SK-N-SH treated with all-trans-retinoic acid at 6 μM for 48 hours (cell line): ENCODE measurements at regions not wholly inside any gene's neighbourhood (a gene's known extent, or its start where the extent isn't known, plus 50 kb on each side); places are given as distances from the start of the nearest gene placed in this dataset.

Experiments
- ARNTL ChIP-seq: fragments of 450-650 bp; formaldehyde crosslinking; IDR thresholded peaks from 2 replicates; pipeline ENCODE4 v1.5.0; 2020; ENCODE audit warnings: low read depth, mild to moderate bottlenecking, moderate library complexity, borderline replicate concordance
- ESRRG ChIP-seq: fragments of 250-450 bp; sonication (Bioruptor Pico); IDR thresholded peaks from 2 replicates; pipeline ENCODE4 v1.6.1; 2021; ENCODE audit warnings: mild to moderate bottlenecking
- GLIS3 ChIP-seq: fragments of 250-450 bp; sonication (Bioruptor Pico); IDR thresholded peaks from 2 replicates; pipeline ENCODE4 v1.5.0; 2020; ENCODE audit warnings: mild to moderate bottlenecking, moderate library complexity
- ISL1 ChIP-seq: fragments of 250-450 bp; sonication (Bioruptor Pico); IDR thresholded peaks from 2 replicates; pipeline ENCODE4 v2.1.2; 2022; ENCODE audit warnings: mild to moderate bottlenecking, moderate library complexity
- OSR1 ChIP-seq: fragments of 250-450 bp; sonication (Bioruptor Pico); IDR thresholded peaks from 2 replicates; pipeline ENCODE4 v1.8.0; 2022; ENCODE audit warnings: moderate library complexity, mild to moderate bottlenecking, inconsistent platforms
- ZFP3 ChIP-seq: fragments of 250-450 bp; sonication (Bioruptor Pico); IDR thresholded peaks from 2 replicates; pipeline ENCODE4 v1.5.0; 2020; ENCODE audit warnings: mild to moderate bottlenecking, moderate library complexity
- ZFP30 ChIP-seq: fragments of 450-650 bp; formaldehyde crosslinking; IDR thresholded peaks from 2 replicates; pipeline ENCODE4 v1.5.0; 2022; ENCODE audit warnings: mild to moderate bottlenecking, moderate library complexity
- ZNF70 ChIP-seq: fragments of 450-650 bp; formaldehyde crosslinking; IDR thresholded peaks from 2 replicates; pipeline ENCODE4 v1.5.0; 2020; ENCODE audit warnings: mild to moderate bottlenecking, moderate library complexity
- ZNF8 ChIP-seq: fragments of 450-650 bp; formaldehyde crosslinking; IDR thresholded peaks from 2 replicates; pipeline ENCODE4 v1.5.0; 2020; ENCODE audit warnings: mild to moderate bottlenecking, moderate library complexity
- TF ChIP-seq, protein P1 (sequence below): fragments of 250-450 bp; sonication (Bioruptor Pico); IDR thresholded peaks from 2 replicates; pipeline ENCODE4 v1.5.0; 2020; ENCODE audit warnings: mild to moderate bottlenecking, moderate library complexity
- TF ChIP-seq, protein P2 (sequence below): fragments of 250-450 bp; sonication (Bioruptor Pico); IDR thresholded peaks from 2 replicates; pipeline ENCODE4 v1.8.0; 2020; ENCODE audit warnings: mild to moderate bottlenecking, moderate library complexity, borderline replicate concordance
- TF ChIP-seq, protein P3 (sequence below): fragments of 250-450 bp; sonication (Bioruptor Pico); IDR thresholded peaks from 2 replicates; pipeline ENCODE4 v1.5.1; 2020; ENCODE audit warnings: low read depth, mild to moderate bottlenecking, moderate library complexity

DNA sequence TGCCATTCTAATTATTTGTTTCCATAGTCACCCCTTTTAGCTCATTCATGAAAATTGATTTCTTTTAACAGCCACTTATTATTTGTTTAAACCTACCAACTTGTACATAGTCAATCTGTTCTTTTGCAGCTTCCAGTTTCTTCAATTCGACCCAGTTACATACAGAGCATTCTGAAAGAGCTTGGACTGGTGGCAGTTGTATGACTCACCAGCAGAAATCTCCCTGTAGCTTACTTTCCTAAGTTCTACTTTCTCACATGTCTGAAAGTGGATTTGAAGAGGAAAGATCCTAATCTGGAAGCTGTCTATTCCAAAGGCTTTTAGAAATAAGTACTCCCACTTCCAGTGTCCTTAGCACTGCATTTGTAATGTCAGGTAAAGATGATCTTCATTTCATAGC is 447.9 kb downstream of the HTR1B start:
- no peak for TF ChIP-seq ARNTL (CRISPR knock-in tag)
- TF ChIP-seq, protein P1, sequence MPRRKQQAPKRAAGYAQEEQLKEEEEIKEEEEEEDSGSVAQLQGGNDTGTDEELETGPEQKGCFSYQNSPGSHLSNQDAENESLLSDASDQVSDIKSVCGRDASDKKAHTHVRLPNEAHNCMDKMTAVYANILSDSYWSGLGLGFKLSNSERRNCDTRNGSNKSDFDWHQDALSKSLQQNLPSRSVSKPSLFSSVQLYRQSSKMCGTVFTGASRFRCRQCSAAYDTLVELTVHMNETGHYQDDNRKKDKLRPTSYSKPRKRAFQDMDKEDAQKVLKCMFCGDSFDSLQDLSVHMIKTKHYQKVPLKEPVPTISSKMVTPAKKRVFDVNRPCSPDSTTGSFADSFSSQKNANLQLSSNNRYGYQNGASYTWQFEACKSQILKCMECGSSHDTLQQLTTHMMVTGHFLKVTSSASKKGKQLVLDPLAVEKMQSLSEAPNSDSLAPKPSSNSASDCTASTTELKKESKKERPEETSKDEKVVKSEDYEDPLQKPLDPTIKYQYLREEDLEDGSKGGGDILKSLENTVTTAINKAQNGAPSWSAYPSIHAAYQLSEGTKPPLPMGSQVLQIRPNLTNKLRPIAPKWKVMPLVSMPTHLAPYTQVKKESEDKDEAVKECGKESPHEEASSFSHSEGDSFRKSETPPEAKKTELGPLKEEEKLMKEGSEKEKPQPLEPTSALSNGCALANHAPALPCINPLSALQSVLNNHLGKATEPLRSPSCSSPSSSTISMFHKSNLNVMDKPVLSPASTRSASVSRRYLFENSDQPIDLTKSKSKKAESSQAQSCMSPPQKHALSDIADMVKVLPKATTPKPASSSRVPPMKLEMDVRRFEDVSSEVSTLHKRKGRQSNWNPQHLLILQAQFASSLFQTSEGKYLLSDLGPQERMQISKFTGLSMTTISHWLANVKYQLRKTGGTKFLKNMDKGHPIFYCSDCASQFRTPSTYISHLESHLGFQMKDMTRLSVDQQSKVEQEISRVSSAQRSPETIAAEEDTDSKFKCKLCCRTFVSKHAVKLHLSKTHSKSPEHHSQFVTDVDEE (CRISPR knock-in tag): no peak
- no peak for TF ChIP-seq OSR1 (CRISPR knock-in tag)
- TF ChIP-seq GLIS3 (CRISPR knock-in tag): no peak
- no peak for TF ChIP-seq ESRRG (CRISPR knock-in tag)
- no peak for TF ChIP-seq ZNF70 (CRISPR knock-in tag)
- no peak for TF ChIP-seq ZNF8 (CRISPR knock-in tag)
- TF ChIP-seq, protein P2, sequence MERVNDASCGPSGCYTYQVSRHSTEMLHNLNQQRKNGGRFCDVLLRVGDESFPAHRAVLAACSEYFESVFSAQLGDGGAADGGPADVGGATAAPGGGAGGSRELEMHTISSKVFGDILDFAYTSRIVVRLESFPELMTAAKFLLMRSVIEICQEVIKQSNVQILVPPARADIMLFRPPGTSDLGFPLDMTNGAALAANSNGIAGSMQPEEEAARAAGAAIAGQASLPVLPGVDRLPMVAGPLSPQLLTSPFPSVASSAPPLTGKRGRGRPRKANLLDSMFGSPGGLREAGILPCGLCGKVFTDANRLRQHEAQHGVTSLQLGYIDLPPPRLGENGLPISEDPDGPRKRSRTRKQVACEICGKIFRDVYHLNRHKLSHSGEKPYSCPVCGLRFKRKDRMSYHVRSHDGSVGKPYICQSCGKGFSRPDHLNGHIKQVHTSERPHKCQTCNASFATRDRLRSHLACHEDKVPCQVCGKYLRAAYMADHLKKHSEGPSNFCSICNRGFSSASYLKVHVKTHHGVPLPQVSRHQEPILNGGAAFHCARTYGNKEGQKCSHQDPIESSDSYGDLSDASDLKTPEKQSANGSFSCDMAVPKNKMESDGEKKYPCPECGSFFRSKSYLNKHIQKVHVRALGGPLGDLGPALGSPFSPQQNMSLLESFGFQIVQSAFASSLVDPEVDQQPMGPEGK: no peak
- no peak for TF ChIP-seq ZFP3 (CRISPR knock-in tag)
- no peak for TF ChIP-seq ZFP30
- TF ChIP-seq, protein P3, sequence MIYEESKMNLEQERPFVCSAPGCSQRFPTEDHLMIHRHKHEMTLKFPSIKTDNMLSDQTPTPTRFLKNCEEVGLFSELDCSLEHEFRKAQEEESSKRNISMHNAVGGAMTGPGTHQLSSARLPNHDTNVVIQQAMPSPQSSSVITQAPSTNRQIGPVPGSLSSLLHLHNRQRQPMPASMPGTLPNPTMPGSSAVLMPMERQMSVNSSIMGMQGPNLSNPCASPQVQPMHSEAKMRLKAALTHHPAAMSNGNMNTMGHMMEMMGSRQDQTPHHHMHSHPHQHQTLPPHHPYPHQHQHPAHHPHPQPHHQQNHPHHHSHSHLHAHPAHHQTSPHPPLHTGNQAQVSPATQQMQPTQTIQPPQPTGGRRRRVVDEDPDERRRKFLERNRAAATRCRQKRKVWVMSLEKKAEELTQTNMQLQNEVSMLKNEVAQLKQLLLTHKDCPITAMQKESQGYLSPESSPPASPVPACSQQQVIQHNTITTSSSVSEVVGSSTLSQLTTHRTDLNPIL: no peak
- TF ChIP-seq ISL1 (CRISPR knock-in tag): no peak
